Peyer's patch (tissue), 4 donors: ENCODE measurements at regions not wholly inside any gene's neighbourhood (a gene's known extent, or its start where the extent isn't known, plus 50 kb on each side); places are given as distances from the start of the nearest gene placed in this dataset.

ENCODE experiments used
- CTCF ChIP-seq, 6 experiments: fragments of 450-650 bp in 4 of 6; fragments of 200-600 bp in 2 of 6; sonication (generic) in 1 of 6; IDR thresholded peaks; one replicate each; pipeline ENCODE4 v1.5.1; 2017 to 2019; ENCODE audit warnings: antibody characterized with exemption in 6 of 6, mild to moderate bottlenecking in 3 of 6, moderate library complexity in 1 of 6
- POLR2A ChIP-seq, 2 donors: fragments of 450-650 bp; IDR thresholded peaks; one replicate each; pipeline ENCODE4 v1.5.1; 2017; ENCODE audit warnings: antibody characterized with exemption in 2 of 2, mild to moderate bottlenecking in 2 of 2, moderate library complexity in 2 of 2

DNA sequence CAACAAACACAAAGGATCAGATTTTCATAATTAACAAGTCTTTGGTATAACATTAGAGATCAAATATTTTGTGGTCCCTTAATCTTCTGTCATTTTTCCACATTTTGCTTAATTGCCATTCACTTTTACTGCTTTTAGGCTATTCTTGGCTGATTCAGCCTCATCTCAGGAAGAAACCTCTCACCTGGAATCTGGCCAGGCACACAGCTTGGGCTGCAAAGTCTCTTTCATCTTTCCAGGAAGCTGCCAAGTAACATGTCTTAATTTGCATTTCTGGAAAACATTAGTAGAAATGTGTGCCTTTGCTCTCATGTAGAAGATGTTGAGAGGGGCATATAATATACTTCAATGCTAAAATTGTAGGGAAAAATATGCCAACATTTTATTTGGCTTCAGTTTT is 174.2 kb upstream of the STEAP4 start:
- no peak for TF ChIP-seq CTCF (IDR thresholded peaks at IDR 0.05)
- TF ChIP-seq POLR2A (IDR thresholded peaks at IDR 0.05) = no peak
